Right ventricle myocardium superior (tissue), 1 donor: ENCODE measurements at regions not wholly inside any gene's neighbourhood (a gene's known extent, or its start where the extent isn't known, plus 50 kb on each side); places are given as distances from the start of the nearest gene placed in this dataset.

Experiments
- ATAC-seq: fragments of 200-7000 bp; cut with Tn5 transposase; one replicate; pipeline ENCODE4 v1.9.1; 2020; ENCODE audit warnings: mild to moderate bottlenecking; ENCODE audit not compliant: poor library complexity
- DNase-seq: peaks from one replicate; pipeline ENCODE4 v3.0.0-alpha.2; 2020
- intact Hi-C: fragments of 100-400 bp; cut with DNase I; formaldehyde crosslinking; loops from one replicate; pipeline ENCODE4 v1.11.2; 2022
- donor health status: DM: no; HTN: yes; CAD: no; lungs with severe emphysema.

DNA sequence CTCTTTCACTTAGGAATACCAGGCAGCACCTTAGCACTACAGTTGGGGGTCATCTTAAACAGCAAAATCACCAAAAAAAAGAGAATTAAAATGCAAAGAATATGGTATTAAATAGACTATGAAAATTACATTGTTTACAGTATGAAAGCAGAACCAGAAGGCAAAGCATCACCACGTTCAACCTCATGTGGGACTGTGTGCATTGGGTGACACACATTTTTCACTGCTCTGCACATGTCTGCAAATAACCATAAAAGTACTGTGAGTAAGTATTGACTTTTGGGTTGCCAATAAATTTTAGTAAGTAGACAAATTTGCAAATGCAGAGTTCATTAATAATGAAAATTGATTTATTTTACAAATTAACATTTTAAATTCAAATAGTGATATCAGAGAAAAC lies 232.1 kb upstream of the ZWINT start:
- intact Hi-C loops: no loop called here
- no peak for ATAC-seq
- DNase-seq: no peak

DNA sequence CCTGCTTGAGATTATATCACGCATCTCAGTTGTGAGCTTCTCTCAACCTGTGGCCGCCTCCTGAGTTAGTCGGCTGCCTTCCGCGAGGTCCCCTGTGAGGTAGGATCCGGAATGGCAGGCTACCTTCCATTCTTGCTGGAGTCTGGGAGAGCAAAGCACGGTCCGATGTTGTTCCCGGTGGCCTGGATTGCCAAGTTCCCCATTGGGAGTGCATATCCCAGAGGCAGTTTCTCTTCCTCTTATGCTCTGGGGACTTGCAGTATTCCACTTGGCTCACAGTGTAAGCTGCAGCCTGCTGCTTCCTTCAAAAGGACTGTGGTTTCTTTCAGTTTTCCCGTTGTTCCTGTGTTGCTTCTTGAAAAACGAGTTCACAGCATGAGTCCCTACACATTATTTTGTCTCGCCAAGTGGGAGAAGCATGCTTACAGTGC lies 225.4 kb upstream of the ZWINT start:
- intact Hi-C loops: no loop called here
- DNase-seq (no peak), ATAC-seq (peak; percentile 48)

DNA sequence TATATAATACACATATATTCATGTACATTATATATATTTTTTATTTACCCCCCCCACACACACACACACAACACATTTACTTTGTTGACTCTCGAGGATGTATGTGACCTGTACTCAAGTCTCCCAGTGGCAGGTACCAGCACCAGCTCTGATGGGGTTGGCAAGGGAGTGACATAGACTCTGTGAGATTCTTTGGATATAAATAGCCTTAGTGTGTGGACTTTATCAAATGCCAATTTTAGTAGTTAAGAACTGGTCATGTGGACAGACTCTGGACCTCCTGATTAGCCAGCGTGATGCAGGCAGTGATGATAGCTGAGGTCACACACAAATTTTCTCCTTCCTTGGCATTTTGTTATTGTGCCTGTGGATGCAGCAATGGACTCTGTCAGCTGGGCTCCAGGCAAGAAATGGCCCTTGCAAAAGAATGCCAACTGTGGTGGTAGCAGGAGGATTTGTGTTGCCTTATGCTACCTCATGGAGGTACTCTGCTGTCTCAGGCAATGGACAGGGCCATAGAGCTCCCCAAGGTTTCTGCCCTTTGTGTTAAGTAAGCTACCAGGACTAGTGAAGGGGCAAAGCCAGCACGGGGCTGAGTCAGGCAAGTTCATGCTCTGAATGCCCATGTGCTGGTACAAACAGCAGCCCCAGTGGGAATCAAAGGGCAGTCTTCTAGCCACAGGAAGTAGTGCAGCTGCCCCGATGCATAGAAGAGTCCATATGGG lies 224.6 kb upstream of the ZWINT start:
- DNase-seq (no peak), ATAC-seq (peak; percentile 96)
- intact Hi-C loops: no loop called here

DNA sequence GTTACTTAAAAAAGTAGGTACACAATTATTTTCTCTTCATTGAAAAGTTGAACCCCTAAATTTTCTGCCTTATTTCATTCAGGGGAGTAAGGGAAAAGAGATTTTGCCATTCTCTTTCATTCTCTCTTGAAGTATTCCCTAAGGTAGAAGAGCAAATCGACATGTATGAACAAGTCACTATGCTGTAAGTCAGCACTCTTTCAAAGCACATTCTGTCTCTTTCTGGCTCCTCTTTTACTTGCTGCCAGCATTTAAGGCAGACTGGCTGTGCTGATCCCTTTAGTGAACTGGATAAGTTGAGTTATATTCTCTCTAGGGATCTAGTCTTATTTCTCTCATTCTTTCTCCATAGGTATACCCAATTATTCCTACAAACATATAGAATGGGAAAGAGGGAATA lies 222.3 kb upstream of the ZWINT start:
- ATAC-seq (peak; percentile 46), DNase-seq (no peak)
- intact Hi-C loops: no loop called here

DNA sequence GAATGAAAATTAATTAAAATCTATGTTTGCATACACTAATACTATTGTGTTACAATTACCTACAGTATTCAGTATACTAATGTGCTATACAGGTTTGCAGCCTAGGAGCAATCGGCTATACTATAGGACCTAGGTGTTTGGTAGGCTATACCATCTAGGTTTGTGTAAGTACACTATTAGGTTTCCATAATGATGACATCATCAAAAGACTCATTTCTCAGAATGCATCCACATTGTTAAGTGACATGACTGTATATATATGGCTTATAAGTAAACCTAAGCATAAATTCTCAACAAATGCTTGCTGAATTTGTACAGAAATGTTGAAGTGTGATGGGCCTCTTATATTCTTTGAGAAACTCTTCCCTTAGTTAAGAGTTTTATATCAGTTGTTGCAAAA lies 206.5 kb upstream of the ZWINT start:
- intact Hi-C loops: no loop called here
- DNase-seq (no peak), ATAC-seq (no peak)

DNA sequence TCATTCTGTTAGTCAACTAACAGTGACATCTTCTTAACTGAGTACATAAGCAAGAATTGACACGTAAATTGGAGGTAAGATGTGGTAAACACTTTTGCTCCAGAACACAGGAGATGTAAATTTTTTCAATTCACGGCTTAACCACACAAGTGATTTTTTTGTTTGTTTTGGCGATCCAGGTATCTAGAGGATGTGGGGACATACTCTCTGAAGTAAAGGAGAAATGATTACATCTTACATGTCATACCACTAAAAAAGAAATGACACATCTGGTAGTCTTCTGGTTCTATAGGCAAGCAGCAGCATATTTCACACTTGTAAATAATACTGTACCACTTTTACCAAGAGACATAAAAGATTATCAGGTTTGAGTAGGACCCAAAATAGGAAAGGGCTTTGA lies 200.3 kb upstream of the ZWINT start:
- no peak for DNase-seq
- intact Hi-C loops: no loop called here
- no peak for ATAC-seq

DNA sequence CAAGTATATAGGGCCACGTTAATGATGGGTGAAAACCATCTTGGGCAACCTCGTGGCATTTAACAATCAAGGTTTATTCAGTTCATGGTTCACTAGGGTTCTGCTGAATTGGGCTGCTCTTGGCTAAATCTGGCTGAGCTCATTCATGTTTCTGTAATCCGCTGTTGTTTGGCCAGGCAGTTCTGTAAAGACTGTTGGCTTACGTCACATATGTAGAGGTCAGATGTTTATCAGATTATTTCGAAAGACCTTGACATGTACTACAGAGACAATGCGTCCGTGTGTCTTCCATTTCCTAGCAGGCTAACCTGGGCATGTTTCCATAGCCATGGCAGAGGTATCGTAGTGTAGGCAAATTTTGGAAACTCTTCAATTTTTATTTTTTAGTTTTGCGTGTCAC lies 190.0 kb upstream of the ZWINT start:
- intact Hi-C loops: no loop called here
- ATAC-seq (no peak), DNase-seq (no peak)

DNA sequence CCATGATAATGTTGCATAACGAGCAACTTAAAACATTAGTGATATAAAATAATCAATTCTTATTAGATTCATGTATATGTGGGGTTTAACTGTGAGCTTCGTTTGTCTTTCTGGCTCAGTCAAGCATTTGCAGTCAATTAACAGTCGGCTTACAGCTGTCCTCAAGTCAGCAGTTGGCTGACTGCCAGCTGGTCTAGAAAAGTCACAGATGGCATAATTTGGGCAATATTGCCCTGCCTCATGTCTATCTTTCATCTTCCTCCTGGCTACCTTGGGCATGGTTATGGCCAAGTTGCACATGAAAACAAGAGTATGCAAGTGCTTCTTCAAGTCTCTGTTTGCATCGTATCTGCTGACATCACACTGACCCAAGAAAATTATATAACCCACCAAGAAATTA lies 186.1 kb upstream of the ZWINT start:
- DNase-seq (no peak), ATAC-seq (no peak)
- intact Hi-C loops: no loop called here

DNA sequence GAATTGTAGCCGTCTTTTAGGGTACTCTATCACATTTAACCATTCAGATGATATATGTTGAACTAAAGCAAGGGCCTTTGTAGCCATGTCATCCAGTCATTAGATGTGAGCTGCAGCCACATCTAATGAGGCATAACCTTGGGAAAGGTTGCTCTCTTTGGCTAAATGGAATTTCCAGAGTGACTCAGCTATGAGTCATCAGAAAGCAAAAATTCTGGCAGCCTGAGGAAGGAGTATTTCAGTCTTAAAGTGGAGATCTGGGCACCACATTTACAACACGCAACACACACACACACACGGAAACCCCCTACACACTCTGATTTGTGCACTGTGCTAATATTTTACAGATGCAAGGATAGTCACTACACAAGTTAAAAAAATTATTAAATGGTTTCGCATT lies 176.9 kb upstream of the ZWINT start:
- ATAC-seq: no peak
- intact Hi-C loops: no loop called here
- no peak for DNase-seq

DNA sequence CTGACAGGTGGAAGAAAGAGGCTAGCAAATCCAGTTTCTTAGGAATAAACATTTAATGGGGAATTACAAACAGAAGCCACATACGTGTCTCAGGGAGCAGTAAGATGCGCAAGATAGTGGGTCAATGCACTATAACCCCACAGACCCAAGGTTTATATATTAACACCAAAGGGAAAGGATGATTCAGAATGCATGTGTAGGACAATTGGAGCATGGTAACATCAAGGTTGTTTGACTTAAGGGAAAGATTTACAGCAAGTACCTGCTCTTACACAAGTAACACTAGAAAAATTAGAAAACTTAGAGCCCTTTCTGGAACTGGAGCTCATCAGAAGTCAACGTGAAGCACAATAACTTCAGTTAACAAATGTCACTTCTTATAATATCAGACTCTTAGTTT lies 161.1 kb upstream of the ZWINT start:
- intact Hi-C loops: no loop called here
- DNase-seq (no peak), ATAC-seq (no peak)

DNA sequence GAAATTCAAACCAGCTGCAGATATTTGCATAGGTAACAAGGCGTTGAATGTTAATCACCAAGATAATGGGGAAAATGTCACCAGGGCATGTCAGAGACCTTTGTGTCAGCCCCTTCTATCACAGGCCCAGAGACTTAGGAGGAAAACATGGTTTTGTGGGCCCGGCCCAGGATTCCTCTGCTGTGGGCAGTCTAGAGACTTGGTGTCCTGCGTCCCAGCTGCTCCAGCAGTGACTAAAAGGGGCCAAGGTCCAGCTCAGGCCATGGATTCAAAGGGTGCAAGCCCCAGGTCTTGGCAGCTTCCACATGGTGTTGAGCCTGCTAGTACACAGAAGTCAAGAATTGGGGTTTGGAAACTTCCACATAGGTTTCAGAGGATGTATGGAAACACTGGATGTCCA lies 147.5 kb upstream of the ZWINT start:
- intact Hi-C loops: no loop called here
- DNase-seq (no peak), ATAC-seq (no peak)

DNA sequence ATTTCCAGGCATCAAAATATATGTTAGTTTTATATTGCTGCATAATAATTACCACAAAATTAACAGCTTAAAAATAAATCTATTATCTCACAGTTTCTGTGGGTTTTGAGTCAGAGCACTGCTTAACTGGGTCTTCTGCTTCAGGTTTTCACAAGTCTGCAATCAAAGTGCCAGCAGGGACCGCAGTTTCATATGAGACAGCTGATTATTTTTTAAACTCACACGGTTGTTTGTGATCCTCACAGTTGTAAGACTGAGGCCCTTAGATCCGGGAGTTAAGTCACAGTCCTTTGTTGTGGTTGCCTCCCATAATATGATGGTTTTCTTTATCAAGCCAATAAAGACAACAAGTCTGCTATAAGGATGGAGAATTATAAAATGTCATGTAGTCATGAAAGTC lies 146.0 kb upstream of the ZWINT start:
- ATAC-seq (no peak), DNase-seq (no peak)
- intact Hi-C loops: no loop called here

DNA sequence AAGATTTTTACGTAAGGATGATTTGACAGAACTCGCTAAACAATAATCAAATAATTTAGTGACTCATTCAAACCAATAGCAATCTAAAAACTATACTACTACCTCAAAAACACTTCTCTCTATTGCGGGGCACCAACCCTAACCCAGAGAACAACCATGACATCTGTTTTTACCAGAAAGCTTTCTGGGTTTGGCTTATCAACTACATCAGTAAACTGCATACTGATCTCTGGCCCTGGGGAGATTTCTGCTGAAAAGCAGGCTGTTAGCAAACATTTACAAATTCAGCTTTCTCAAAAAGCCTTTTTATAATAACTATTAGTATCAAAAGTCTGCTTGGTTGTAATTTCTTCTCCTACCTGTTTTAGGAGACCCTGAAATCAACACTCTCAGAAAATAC lies 144.5 kb upstream of the ZWINT start:
- DNase-seq (no peak), ATAC-seq (no peak)
- intact Hi-C loops: no loop called here

DNA sequence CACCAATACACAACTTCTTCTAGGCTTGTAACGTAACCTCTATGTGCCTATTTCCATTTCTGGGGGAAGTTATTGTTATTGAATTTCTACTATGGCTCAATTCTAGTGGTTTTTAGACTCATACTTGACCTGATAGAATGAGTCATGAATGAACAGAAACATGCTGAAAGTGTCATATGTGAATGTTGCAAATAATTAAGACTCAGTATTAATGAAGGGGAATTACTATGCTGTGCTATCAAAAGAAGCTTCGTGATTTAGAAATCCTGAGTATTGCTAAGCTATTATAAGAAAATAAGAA lies 135.1 kb upstream of the ZWINT start:
- no peak for ATAC-seq
- intact Hi-C loops: no loop called here

DNA sequence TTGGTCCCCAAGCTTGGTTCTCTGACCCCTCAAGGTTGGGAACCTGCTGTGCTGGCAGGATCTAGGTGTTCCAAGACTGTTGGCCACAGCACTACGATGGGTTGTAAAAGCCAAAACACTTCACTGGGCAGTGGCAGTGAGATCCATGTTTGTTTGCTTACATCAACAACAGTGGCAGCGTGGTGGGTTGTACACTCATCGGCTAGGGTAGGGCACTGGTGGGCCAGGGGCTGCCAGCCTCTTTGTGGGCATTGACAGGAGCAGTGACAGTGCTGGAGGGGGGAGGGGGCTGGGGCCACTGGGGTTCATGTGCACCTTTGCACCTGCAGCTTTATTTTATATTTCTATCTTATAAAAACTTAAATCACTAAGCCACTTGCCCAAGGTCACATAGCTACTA lies 126.7 kb upstream of the ZWINT start:
- intact Hi-C loops: no loop called here
- no peak for DNase-seq

More for the DNA sequence above, 135.1 kb upstream of the ZWINT start:
- DNase-seq: no peak

DNA sequence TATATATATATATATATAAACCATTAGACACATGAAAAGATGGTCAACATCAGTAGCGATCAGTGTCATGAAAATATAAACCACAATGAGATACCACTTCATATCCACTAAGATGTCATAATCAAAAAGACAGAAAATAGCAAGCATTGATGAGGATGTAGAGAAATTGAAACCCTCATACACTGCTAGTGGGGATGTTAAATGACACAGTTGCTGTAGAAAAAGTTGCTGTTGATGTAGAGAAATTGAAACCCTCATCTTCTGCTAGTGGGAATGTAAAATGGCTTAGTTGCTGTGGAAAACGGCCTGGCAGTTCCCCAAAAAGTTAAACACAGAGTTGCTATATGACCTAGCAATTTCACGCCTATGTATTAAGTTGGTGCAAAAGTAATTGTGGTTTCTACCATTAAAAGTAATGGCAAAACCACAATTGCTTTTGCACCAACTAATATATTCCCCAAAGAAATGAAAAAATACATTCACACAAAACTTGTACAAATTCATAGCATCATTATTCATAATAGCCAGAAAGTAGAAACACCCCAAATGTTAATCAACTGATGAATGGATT lies 120.5 kb upstream of the ZWINT start:
- no peak for DNase-seq
- ATAC-seq: no peak
- intact Hi-C loops: no loop called here

More for the DNA sequence above, 126.7 kb upstream of the ZWINT start:
- no peak for ATAC-seq

DNA sequence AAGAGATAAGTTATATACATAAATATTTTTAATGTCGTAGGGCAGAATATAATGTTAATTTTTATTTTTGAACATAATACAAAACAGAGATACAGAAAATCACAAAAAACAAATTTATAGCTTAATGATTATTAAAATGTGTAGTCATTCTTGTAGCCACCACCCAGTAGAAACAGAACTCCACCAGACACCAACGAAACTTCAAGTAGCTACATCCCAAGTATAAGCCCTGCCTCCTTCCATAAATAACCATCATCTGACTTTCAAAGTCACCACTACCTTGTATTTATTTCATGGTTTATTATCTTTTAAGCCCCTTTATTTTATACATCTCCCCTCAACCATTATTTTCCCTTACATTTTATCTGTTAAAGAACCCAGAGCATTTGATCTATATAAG lies 111.9 kb upstream of the ZWINT start:
- DNase-seq (no peak), ATAC-seq (no peak)
- intact Hi-C loops: no loop called here

DNA sequence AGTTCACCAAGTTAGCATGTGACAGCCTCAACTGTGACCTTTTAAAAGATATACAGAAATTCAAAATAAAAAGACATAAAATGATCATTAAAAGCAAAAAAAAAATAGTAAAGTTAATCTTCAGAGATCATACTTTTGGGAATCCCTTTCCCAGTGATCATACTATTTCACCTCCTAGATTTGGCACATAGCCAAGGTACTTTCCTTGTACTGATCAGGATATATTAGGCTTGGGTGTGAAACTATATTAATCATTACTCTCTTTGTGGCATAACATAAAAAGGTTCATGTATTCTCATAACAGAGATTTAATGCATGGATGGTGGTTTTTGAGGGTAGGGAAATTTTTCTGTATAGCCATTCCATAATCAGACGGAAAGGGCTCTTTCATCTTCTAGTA lies 109.6 kb upstream of the ZWINT start:
- ATAC-seq (no peak), DNase-seq (no peak)
- intact Hi-C loops: no loop called here

DNA sequence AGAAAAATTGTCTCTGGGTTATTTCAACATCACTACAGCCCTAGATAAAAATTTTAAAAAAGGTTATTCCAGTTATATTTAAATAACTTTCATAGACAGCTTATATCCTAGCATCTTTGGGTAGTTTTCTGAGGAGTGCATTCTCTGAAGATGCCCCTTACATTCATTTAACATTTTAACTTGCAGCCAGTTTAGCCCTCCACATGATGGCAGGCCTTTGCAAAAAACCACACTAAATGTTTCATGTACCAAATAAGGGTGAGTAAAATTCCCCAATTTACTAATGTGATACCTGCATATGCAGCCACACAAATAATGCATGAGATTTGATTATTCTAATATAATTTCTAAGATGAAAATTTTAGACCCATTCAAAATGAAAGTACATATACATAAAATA lies 108.4 kb upstream of the ZWINT start:
- intact Hi-C loops: no loop called here
- ATAC-seq (no peak), DNase-seq (no peak)

DNA sequence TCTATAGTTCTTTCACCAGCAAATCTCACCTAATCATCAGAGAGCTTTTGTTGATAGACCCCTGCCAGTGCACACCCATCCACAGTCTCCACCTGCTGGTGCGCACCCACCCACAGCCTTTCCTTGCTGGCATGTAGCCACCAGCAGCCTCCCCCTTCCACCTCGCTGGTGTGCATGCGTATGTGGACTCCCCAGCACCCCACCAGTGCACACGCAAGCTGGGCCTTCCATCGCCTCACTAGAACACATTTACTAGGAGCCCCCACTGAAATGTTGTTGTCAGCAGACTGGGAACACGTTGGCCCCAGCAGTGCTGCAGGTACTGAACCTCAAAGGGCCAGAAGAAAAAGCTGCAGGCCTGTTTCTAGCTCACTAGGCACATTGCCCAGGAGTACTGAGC lies 104.9 kb upstream of the ZWINT start:
- DNase-seq (peak; percentile 29), ATAC-seq (no peak)
- intact Hi-C loops: no loop called here

DNA sequence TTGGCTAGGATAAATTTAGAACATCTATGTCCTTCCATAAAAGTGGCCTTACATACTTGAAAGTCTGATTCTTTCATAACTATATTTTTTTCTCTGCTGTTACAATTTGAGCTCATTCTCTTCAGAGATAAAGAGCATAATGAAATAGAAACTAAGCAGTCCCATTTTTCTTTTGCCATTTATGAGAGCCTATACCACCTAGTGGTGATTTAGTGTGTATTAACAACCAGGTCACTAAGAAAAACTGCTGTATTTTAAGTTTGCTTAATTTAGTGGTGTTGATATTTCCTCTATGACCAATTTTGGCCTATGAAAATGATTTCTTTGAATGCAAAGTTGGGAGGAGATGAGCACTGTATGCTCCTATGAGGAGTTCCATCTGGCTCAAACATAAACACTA lies 88.7 kb upstream of the ZWINT start:
- intact Hi-C loops: no loop called here
- ATAC-seq (no peak), DNase-seq (no peak)
